Stimulated activated CD4-positive, alpha-beta T cell treated with anti-CD3 and anti-CD28 coated beads, Interleukin-4, amount 100 ng/mL, for 48 hours (primary cell): ENCODE measurements at regions not wholly inside any gene's neighbourhood (a gene's known extent, or its start where the extent isn't known, plus 50 kb on each side); places are given as distances from the start of the nearest gene placed in this dataset.
"Not testable (repeated sequence)": the region's sequence is repeated elsewhere in the genome, so short reads cannot be mapped to it uniquely, and the experiment has no call there.

Source experiments
- DNase-seq, 2 donors: peaks; one replicate each; pipeline ENCODE4 v3.0.0-alpha.2; 2020; ENCODE audit warnings: low read depth in 2 of 2

GRCh38 chr7:65453341-65454030, 79.8 kb downstream of the ZNF92 start:
- no peak for DNase-seq

- DNase-seq: no peak
These were observed 80.8 kb downstream of the ZNF92 start for GRCh38 chr7:65454469-65454868.

- DNase-seq: not testable (repeated sequence)
These were observed 81.4 kb downstream of the ZNF92 start for GRCh38 chr7:65455050-65455449.

- no peak for DNase-seq
These were observed 84.0 kb downstream of the ZNF92 start for GRCh38 chr7:65457705-65458104.

GRCh38 chr7:65459438-65459837, 85.8 kb downstream of the ZNF92 start:
- no peak for DNase-seq

GRCh38 chr7:65462148-65462716, 88.6 kb downstream of the ZNF92 start:
- DNase-seq: no peak

- DNase-seq: no peak
These were observed 89.5 kb downstream of the ZNF92 start for GRCh38 chr7:65463184-65463583.

GRCh38 chr7:65469919-65470558, 96.4 kb downstream of the ZNF92 start:
- DNase-seq: not testable (repeated sequence)

GRCh38 chr7:65471587-65471986, 97.9 kb downstream of the ZNF92 start:
- no peak for DNase-seq

GRCh38 chr7:65475040-65475726, 101.5 kb downstream of the ZNF92 start:
- DNase-seq: no peak

- no peak for DNase-seq
These were observed 102.2 kb downstream of the ZNF92 start for GRCh38 chr7:65475734-65476319.

- DNase-seq: no peak
These were observed 103.7 kb downstream of the ZNF92 start for GRCh38 chr7:65477326-65477725.

GRCh38 chr7:65489260-65489767, 115.7 kb downstream of the ZNF92 start:
- no peak for DNase-seq

GRCh38 chr7:65496697-65497096, 123.0 kb downstream of the ZNF92 start:
- DNase-seq: not testable (repeated sequence)

GRCh38 chr7:65503434-65504152, 129.9 kb downstream of the ZNF92 start:
- DNase-seq: no peak

GRCh38 chr7:65504504-65505319, 131.1 kb downstream of the ZNF92 start:
- DNase-seq: not testable (repeated sequence)

- not testable (repeated sequence) for DNase-seq
These were observed 131.6 kb downstream of the ZNF92 start for GRCh38 chr7:65505320-65505633.

GRCh38 chr7:65508581-65509367, 135.1 kb downstream of the ZNF92 start:
- not testable (repeated sequence) for DNase-seq

- no peak for DNase-seq
These were observed 135.9 kb downstream of the ZNF92 start for GRCh38 chr7:65509368-65510186.
